ENCODE measurements at regions not wholly inside any gene's neighbourhood (a gene's known extent, or its start where the extent isn't known, plus 50 kb on each side); places are given as distances from the start of the nearest gene placed in this dataset.

DNA sequence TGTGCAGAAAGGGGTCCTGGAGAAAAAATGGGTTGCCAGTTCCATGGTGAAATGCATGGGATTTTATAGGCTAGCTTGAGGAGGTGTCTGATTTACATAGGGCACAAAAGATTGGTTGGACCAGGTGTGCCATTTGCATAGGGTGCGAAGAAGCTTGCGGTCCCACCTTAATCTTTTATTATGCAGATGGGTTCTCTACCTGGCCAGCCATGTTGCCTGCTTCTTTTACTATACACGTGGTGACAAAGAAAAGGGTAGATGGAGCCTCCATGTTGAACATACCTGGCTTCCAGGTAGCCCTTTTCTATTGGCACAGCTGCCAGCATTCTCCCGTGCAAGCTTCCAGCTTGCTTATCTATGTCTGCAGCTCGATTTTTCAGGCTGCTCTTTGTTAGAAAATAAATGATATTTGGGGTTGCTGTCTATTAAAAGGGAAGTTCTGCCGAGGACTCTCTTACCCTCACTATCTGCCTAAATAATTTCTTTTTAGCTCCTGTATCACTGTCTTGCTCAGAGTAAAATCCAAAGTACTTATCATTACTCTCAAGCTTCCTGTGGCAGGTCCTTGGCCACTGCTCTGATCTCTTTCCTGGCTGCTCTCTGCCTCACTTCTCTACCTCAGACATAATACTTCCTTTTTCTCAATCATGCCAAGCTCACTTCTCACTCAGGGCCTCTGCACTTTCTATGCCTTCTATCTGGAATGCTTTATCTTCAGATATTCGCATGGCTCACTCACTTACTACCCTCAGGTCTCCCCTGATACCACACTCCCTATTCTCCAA, 216.0 kb upstream of the DAAM1 start:
- no peak overlapping the region for H3K4me3 ChIP-seq (replicated peaks in 1 of 2; ENCODE audit: low read depth in 1 of 2, low read length in 2 of 2)
- no peak for TF ChIP-seq EGR1 (IDR thresholded peaks at IDR 0.05; ENCODE audit: low read depth)
- TF ChIP-seq, protein P1, sequence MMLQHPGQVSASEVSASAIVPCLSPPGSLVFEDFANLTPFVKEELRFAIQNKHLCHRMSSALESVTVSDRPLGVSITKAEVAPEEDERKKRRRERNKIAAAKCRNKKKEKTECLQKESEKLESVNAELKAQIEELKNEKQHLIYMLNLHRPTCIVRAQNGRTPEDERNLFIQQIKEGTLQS (IDR thresholded peaks at IDR 0.05) = no peak
- TF ChIP-seq, protein P2, sequence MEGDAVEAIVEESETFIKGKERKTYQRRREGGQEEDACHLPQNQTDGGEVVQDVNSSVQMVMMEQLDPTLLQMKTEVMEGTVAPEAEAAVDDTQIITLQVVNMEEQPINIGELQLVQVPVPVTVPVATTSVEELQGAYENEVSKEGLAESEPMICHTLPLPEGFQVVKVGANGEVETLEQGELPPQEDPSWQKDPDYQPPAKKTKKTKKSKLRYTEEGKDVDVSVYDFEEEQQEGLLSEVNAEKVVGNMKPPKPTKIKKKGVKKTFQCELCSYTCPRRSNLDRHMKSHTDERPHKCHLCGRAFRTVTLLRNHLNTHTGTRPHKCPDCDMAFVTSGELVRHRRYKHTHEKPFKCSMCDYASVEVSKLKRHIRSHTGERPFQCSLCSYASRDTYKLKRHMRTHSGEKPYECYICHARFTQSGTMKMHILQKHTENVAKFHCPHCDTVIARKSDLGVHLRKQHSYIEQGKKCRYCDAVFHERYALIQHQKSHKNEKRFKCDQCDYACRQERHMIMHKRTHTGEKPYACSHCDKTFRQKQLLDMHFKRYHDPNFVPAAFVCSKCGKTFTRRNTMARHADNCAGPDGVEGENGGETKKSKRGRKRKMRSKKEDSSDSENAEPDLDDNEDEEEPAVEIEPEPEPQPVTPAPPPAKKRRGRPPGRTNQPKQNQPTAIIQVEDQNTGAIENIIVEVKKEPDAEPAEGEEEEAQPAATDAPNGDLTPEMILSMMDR (IDR thresholded peaks at IDR 0.05 in 2 of 3, conservative IDR thresholded peaks at IDR 0.05 in 1 of 3; ENCODE audit: borderline replicate concordance in 1 of 3, insufficient read depth in 1 of 3, low read depth in 2 of 3, low read length in 2 of 3) = no peak
- no peaks in the 10 kb centered on the region for H4K20me1 ChIP-seq (ENCODE audit: insufficient read depth)
- no peaks in the 10 kb centered on the region for H3K9me2 ChIP-seq (ENCODE audit: insufficient read depth)
- no peaks in the 10 kb centered on the region for H3K36me3 ChIP-seq (ENCODE audit: control insufficient read depth in 1 of 2, insufficient read depth in 2 of 2, low read length in 2 of 2)
- H3K9me3 ChIP-seq (ENCODE audit: control insufficient read depth in 1 of 2, insufficient read depth in 1 of 2, low read depth in 1 of 2, low read length in 2 of 2) = no peaks in the 10 kb centered on the region
- no peaks in the 10 kb centered on the region for H3K27me3 ChIP-seq (ENCODE audit: insufficient read depth, low read length)
- no peak overlapping the region for H3K4me2 ChIP-seq (ENCODE audit: low read length)
- ChIA-PET POLR2A (no interaction called here), CTCF (no interaction called here), RAD21 (ENCODE audit: low non-redundant PET in 1 of 2, low total read pairs in 2 of 2, uncharacterized antibody in 2 of 2, unreplicated experiment in 2 of 2) (no interaction called here)
- H3K79me2 ChIP-seq (ENCODE audit: insufficient read depth, low read length) = no peaks in the 10 kb centered on the region
- ATAC-seq (no peak), DNase-seq (ENCODE audit: low read depth, low spot score) (no peak)
- no peak overlapping the region for H3K27ac ChIP-seq (ENCODE audit: low read depth, low read length)
- BruUV-seq (replicated peaks) = no TSS peak
- H3K4me1 ChIP-seq (ENCODE audit: control insufficient read depth in 1 of 2, insufficient read depth in 2 of 2, low read length in 2 of 2) = no peaks in the 10 kb centered on the region
- H3K9ac ChIP-seq (ENCODE audit: low read length) = no peak overlapping the region
- no peak overlapping the region for H2AFZ ChIP-seq (ENCODE audit: low read depth, low read length, poor library complexity, severe bottlenecking)
- intact Hi-C loops (cut with micrococcal nuclease) = no loop called here

DNA sequence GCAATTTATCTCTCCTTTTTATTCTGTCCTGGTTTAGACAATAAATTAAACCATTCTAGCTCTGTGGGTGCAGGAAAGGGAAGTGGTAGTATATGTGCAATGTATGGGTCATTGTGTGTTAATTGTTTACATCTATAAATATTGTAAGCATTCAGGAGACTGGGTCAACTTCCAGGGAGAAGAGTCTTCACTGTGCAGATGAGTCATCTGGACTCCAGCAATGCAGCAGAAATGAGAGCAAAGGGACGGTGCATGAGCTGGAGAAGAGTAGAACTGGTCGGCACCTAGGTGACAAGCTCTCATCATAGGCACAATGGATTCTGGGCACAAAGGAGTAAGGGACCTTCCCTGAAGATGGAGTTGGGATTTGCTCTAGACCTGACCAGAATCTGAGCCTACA, 211.1 kb upstream of the DAAM1 start:
- ChIA-PET CTCF (no interaction called here), RAD21 (ENCODE audit: low non-redundant PET in 1 of 2, low total read pairs in 2 of 2, uncharacterized antibody in 2 of 2, unreplicated experiment in 2 of 2) (no interaction called here), POLR2A (no interaction called here)
- Histone ChIP-seq H4K20me1 (ENCODE audit: insufficient read depth) (no peaks in the 10 kb centered on the region), H3K9ac (ENCODE audit: low read length) (no peak overlapping the region), H3K4me2 (ENCODE audit: low read length) (no peak overlapping the region), H3K4me1 (ENCODE audit: control insufficient read depth in 1 of 2, insufficient read depth in 2 of 2, low read length in 2 of 2) (no peaks in the 10 kb centered on the region), H3K27ac (ENCODE audit: low read depth, low read length) (no peak overlapping the region), H3K27me3 (ENCODE audit: insufficient read depth, low read length) (no peaks in the 10 kb centered on the region), H3K36me3 (ENCODE audit: control insufficient read depth in 1 of 2, insufficient read depth in 2 of 2, low read length in 2 of 2) (no peaks in the 10 kb centered on the region), H2AFZ (ENCODE audit: low read depth, low read length, poor library complexity, severe bottlenecking) (no peak overlapping the region), H3K4me3 (replicated peaks in 1 of 2; ENCODE audit: low read depth in 1 of 2, low read length in 2 of 2) (no peak overlapping the region), H3K9me3 (ENCODE audit: control insufficient read depth in 1 of 2, insufficient read depth in 1 of 2, low read depth in 1 of 2, low read length in 2 of 2) (no peaks in the 10 kb centered on the region), H3K79me2 (ENCODE audit: insufficient read depth, low read length) (no peaks in the 10 kb centered on the region), H3K9me2 (ENCODE audit: insufficient read depth) (no peaks in the 10 kb centered on the region)
- no TSS peak for BruUV-seq (replicated peaks)
- intact Hi-C loops (cut with micrococcal nuclease) = no loop called here
- DNase-seq (ENCODE audit: low read depth, low spot score) = no peak
- ATAC-seq = no peak
- TF ChIP-seq TCF7L2 (IDR thresholded peaks at IDR 0.05; ENCODE audit: borderline replicate concordance, extremely low read depth, insufficient read depth, insufficient read length) = no peak
- TF ChIP-seq, protein P3, sequence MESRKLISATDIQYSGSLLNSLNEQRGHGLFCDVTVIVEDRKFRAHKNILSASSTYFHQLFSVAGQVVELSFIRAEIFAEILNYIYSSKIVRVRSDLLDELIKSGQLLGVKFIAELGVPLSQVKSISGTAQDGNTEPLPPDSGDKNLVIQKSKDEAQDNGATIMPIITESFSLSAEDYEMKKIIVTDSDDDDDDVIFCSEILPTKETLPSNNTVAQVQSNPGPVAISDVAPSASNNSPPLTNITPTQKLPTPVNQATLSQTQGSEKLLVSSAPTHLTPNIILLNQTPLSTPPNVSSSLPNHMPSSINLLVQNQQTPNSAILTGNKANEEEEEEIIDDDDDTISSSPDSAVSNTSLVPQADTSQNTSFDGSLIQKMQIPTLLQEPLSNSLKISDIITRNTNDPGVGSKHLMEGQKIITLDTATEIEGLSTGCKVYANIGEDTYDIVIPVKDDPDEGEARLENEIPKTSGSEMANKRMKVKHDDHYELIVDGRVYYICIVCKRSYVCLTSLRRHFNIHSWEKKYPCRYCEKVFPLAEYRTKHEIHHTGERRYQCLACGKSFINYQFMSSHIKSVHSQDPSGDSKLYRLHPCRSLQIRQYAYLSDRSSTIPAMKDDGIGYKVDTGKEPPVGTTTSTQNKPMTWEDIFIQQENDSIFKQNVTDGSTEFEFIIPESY (IDR thresholded peaks at IDR 0.05; ENCODE audit: extremely low read depth, insufficient replicate concordance, low read length) = no peak
- TF ChIP-seq, protein P4, sequence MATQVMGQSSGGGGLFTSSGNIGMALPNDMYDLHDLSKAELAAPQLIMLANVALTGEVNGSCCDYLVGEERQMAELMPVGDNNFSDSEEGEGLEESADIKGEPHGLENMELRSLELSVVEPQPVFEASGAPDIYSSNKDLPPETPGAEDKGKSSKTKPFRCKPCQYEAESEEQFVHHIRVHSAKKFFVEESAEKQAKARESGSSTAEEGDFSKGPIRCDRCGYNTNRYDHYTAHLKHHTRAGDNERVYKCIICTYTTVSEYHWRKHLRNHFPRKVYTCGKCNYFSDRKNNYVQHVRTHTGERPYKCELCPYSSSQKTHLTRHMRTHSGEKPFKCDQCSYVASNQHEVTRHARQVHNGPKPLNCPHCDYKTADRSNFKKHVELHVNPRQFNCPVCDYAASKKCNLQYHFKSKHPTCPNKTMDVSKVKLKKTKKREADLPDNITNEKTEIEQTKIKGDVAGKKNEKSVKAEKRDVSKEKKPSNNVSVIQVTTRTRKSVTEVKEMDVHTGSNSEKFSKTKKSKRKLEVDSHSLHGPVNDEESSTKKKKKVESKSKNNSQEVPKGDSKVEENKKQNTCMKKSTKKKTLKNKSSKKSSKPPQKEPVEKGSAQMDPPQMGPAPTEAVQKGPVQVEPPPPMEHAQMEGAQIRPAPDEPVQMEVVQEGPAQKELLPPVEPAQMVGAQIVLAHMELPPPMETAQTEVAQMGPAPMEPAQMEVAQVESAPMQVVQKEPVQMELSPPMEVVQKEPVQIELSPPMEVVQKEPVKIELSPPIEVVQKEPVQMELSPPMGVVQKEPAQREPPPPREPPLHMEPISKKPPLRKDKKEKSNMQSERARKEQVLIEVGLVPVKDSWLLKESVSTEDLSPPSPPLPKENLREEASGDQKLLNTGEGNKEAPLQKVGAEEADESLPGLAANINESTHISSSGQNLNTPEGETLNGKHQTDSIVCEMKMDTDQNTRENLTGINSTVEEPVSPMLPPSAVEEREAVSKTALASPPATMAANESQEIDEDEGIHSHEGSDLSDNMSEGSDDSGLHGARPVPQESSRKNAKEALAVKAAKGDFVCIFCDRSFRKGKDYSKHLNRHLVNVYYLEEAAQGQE (IDR thresholded peaks at IDR 0.05; ENCODE audit: low read depth) = no peak
- TF ChIP-seq RAD21 (IDR thresholded peaks at IDR 0.05; ENCODE audit: low read depth) = no peak
- TF ChIP-seq POLR2A (IDR thresholded peaks at IDR 0.05; ENCODE audit: borderline replicate concordance, extremely low read depth, insufficient read depth, insufficient read length) = no peak
- no peak for TF ChIP-seq FOSL1 (IDR thresholded peaks at IDR 0.05; ENCODE audit: low read depth)
- TF ChIP-seq EGR1 (IDR thresholded peaks at IDR 0.05; ENCODE audit: low read depth) = no peak
- TF ChIP-seq SIN3A (IDR thresholded peaks at IDR 0.05; ENCODE audit: low read depth) = no peak
- TF ChIP-seq CEBPB (IDR thresholded peaks at IDR 0.05; ENCODE audit: low read depth) = no peak
- no peak for TF ChIP-seq EZH2phosphoT487 (IDR thresholded peaks at IDR 0.05; ENCODE audit: borderline replicate concordance)
